Esophagus (tissue), 2 donors: ENCODE measurements at regions not wholly inside any gene's neighbourhood (a gene's known extent, or its start where the extent isn't known, plus 50 kb on each side); places are given as distances from the start of the nearest gene placed in this dataset.

Experiments
- H3K27ac ChIP-seq, 2 donors: one replicate each; pipeline ENCODE4 v1.5.1; 2013; ENCODE audit warnings: low read depth in 2 of 2, mild to moderate bottlenecking in 2 of 2, inconsistent platforms in 1 of 2, low read length in 1 of 2, moderate library complexity in 1 of 2
- H3K27me3 ChIP-seq, 2 donors: one replicate each; pipeline ENCODE4 v1.6.1; 2013; ENCODE audit warnings: low read length in 2 of 2, control low read depth in 1 of 2, mild to moderate bottlenecking in 1 of 2; ENCODE audit not compliant: insufficient read depth in 2 of 2, control insufficient read depth in 1 of 2
- H3K36me3 ChIP-seq, 2 donors: one replicate each; pipeline ENCODE4 v1.6.1; 2013; ENCODE audit warnings: low read length in 1 of 2; ENCODE audit not compliant: control insufficient read depth in 2 of 2, insufficient read depth in 2 of 2
- H3K4me1 ChIP-seq, 2 donors: one replicate each; pipeline ENCODE4 v1.6.1; 2013; ENCODE audit warnings: low read length in 1 of 2; ENCODE audit not compliant: control insufficient read depth in 2 of 2, insufficient read depth in 2 of 2
- H3K4me3 ChIP-seq, 2 donors: one replicate each; pipeline ENCODE4 v1.5.1; 2013; ENCODE audit warnings: low read length in 2 of 2, mild to moderate bottlenecking in 2 of 2, low read depth in 1 of 2, moderate library complexity in 1 of 2
- H3K9me3 ChIP-seq, 2 donors: one replicate each; pipeline ENCODE4 v1.6.1; 2013; ENCODE audit warnings: mild to moderate bottlenecking in 2 of 2, low read depth in 1 of 2, low read length in 1 of 2, moderate library complexity in 1 of 2; ENCODE audit not compliant: control insufficient read depth in 2 of 2, insufficient read depth in 1 of 2
- WGBS, 2 donors: extraction: QIAGEN DNeasy Blood & Tissue Kit; methylation state at CpG; one replicate each; pipeline ENCODE4 v1.1.7; 2013; 5-methylcytosine and 5-hydroxymethylcytosine counted together
- donor health status: healthy with polysubstance abuse.
- donor health status: Bipolar disorder and iron deficiency.

GRCh38 chr7:52061666-52062065 lies 745.1 kb upstream of the COBL start:
- 58 to 72% methylated on average over 2 of the region's 2 CpGs for WGBS, 2 donors

GRCh38 chr7:52053525-52053924 lies 736.9 kb upstream of the COBL start:
- Histone ChIP-seq H3K27me3 (no peaks in the 10 kb centered on the region), H3K9me3 (no peaks in the 10 kb centered on the region), H3K36me3 (no peaks in the 10 kb centered on the region), H3K27ac (no peak overlapping the region), H3K4me1 (no peaks in the 10 kb centered on the region), H3K4me3 (no peak overlapping the region)
- WGBS, 2 donors, result 9 to 12% methylated on average over 1 of the region's 1 CpG

More at GRCh38 chr7:52061666-52062065, 745.1 kb upstream of the COBL start:
- no peaks in the 10 kb centered on the region for H3K4me1 ChIP-seq
- no peaks in the 10 kb centered on the region for H3K36me3 ChIP-seq
- no peaks in the 10 kb centered on the region for H3K9me3 ChIP-seq
- H3K27me3 ChIP-seq, result no peaks in the 10 kb centered on the region
- no peak overlapping the region for H3K27ac ChIP-seq
- no peak overlapping the region for H3K4me3 ChIP-seq

- no peak overlapping the region for H3K4me3 ChIP-seq
- no peaks in the 10 kb centered on the region for H3K9me3 ChIP-seq
- H3K4me1 ChIP-seq, result no peaks in the 10 kb centered on the region
- no peaks in the 10 kb centered on the region for H3K36me3 ChIP-seq
- no peak overlapping the region for H3K27ac ChIP-seq
- H3K27me3 ChIP-seq, result no peaks in the 10 kb centered on the region
- WGBS, 2 donors, result 62% methylated on average over 4 of the region's 4 CpGs
These were observed 714.1 kb upstream of the COBL start for GRCh38 chr7:52030722-52031121.

GRCh38 chr7:52026140-52026539 lies 709.5 kb upstream of the COBL start:
- Histone ChIP-seq H3K4me1 (no peaks in the 10 kb centered on the region), H3K27me3 (no peaks in the 10 kb centered on the region), H3K36me3 (no peaks in the 10 kb centered on the region), H3K27ac (no peak overlapping the region), H3K4me3 (no peak overlapping the region), H3K9me3 (no peaks in the 10 kb centered on the region)
- WGBS, 2 donors, result 79 to 82% methylated on average over 11 of the region's 11 CpGs

GRCh38 chr7:52021343-52021742 lies 704.7 kb upstream of the COBL start:
- 23 to 30% methylated on average over 3 of the region's 3 CpGs for WGBS, 2 donors
- no peaks in the 10 kb centered on the region for H3K27me3 ChIP-seq
- H3K9me3 ChIP-seq, result peaks cover 0 to 3% of the 10 kb centered on the region in 2 donors
- no peak overlapping the region for H3K4me3 ChIP-seq
- no peak overlapping the region for H3K27ac ChIP-seq
- no peaks in the 10 kb centered on the region for H3K4me1 ChIP-seq
- no peaks in the 10 kb centered on the region for H3K36me3 ChIP-seq

- WGBS, 2 donors, result 92 to 93% methylated on average over 3 of the region's 3 CpGs
- Histone ChIP-seq H3K27me3 (no peaks in the 10 kb centered on the region), H3K27ac (no peak overlapping the region), H3K4me1 (no peaks in the 10 kb centered on the region), H3K9me3 (peaks cover 0 to 3% of the 10 kb centered on the region in 2 donors), H3K36me3 (no peaks in the 10 kb centered on the region), H3K4me3 (no peak overlapping the region)
These were observed 702.1 kb upstream of the COBL start for GRCh38 chr7:52018680-52019054.

GRCh38 chr7:52017802-52018679 lies 701.4 kb upstream of the COBL start:
- H3K4me3 ChIP-seq, result no peak overlapping the region
- no peaks in the 10 kb centered on the region for H3K4me1 ChIP-seq
- H3K27ac ChIP-seq, result no peak overlapping the region
- H3K36me3 ChIP-seq, result no peaks in the 10 kb centered on the region
- H3K27me3 ChIP-seq, result no peaks in the 10 kb centered on the region
- peaks cover 0 to 3% of the 10 kb centered on the region in 2 donors for H3K9me3 ChIP-seq
- 53 to 65% methylated on average over 8 of the region's 8 CpGs for WGBS, 2 donors

GRCh38 chr7:52009181-52009580 lies 692.6 kb upstream of the COBL start:
- Histone ChIP-seq H3K4me3 (no peak overlapping the region), H3K36me3 (no peaks in the 10 kb centered on the region), H3K27ac (no peak overlapping the region), H3K9me3 (peaks cover 0 to 4% of the 10 kb centered on the region in 2 donors), H3K4me1 (no peaks in the 10 kb centered on the region), H3K27me3 (no peaks in the 10 kb centered on the region)
- 19 to 44% methylated on average over 1 of the region's 1 CpG for WGBS, 2 donors

- H3K4me1 ChIP-seq, result no peaks in the 10 kb centered on the region
- H3K27me3 ChIP-seq, result no peaks in the 10 kb centered on the region
- H3K9me3 ChIP-seq, result peaks cover 0 to 4% of the 10 kb centered on the region in 2 donors
- H3K27ac ChIP-seq, result no peak overlapping the region
- WGBS, 2 donors, result 51 to 55% methylated on average over 1 of the region's 1 CpG
- H3K4me3 ChIP-seq, result no peak overlapping the region
- no peaks in the 10 kb centered on the region for H3K36me3 ChIP-seq
These were observed 690.1 kb upstream of the COBL start for GRCh38 chr7:52006674-52007073.

GRCh38 chr7:52005613-52006012 lies 689.0 kb upstream of the COBL start:
- H3K27ac ChIP-seq, result no peak overlapping the region
- H3K27me3 ChIP-seq, result no peaks in the 10 kb centered on the region
- 61 to 71% methylated on average over 4 of the region's 4 CpGs for WGBS, 2 donors
- H3K9me3 ChIP-seq, result peaks cover 0 to 4% of the 10 kb centered on the region in 2 donors
- H3K36me3 ChIP-seq, result no peaks in the 10 kb centered on the region
- H3K4me1 ChIP-seq, result no peaks in the 10 kb centered on the region
- no peak overlapping the region for H3K4me3 ChIP-seq
